ENCODE measurements at regions not wholly inside any gene's neighbourhood (a gene's known extent, or its start where the extent isn't known, plus 50 kb on each side); places are given as distances from the start of the nearest gene placed in this dataset.

- no peak overlapping the region for H3K27ac ChIP-seq
- TF ChIP-seq CTCF (conservative IDR thresholded peaks at IDR 0.05) (no peak), ZFX (IDR thresholded peaks at IDR 0.05) (no peak)
Measured at GRCh38 chr9:15047028-15047551, 136.9 kb upstream of the FREM1 start.

DNA sequence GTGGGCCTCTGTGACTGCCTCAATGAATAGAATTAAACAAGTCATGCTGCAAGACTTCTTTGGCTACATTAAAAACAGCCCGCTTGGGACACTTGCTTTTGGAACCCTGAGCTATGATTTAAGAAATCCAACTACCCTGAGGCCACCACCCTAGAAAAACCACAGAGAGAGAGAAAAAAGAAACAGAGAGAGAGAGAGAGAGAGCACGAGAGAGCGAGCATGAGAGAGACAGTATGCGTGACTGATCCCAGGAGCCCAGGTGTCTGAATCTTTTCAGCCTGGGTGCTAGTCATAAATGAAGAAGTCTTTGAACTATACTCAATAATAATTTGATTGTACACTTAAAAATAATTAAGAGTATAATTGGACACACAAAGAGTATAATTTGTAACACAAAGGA, 123.1 kb upstream of the FREM1 start:
- H3K27ac ChIP-seq: no peak overlapping the region
- no peak for TF ChIP-seq CTCF (conservative IDR thresholded peaks at IDR 0.05)
- TF ChIP-seq ZFX (IDR thresholded peaks at IDR 0.05): no peak

DNA sequence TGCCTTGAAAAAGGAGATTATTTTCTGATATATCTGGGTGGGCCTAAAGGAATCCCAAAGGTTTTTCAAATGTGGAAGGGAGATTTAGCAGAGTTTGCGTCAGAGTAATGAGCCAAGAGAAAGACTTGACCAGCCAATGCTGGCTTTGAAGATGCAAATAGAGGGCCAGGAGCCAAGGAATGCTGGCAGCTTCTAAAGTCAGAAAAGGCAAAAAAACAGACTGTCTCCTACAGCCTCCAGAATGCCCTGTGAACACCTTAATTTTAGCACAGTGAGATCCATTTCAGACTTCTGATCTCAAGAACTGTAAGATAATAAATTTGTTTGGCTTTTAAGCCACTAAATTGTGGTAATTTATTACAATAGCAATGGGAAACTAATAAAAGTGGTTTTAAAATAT, 122.6 kb upstream of the FREM1 start:
- TF ChIP-seq CTCF (conservative IDR thresholded peaks at IDR 0.05) (no peak), ZFX (IDR thresholded peaks at IDR 0.05) (no peak)
- H3K27ac ChIP-seq: no peak overlapping the region

- H3K27ac ChIP-seq: no peak overlapping the region
- TF ChIP-seq CTCF (conservative IDR thresholded peaks at IDR 0.05) (no peak), ZFX (IDR thresholded peaks at IDR 0.05) (no peak)
Measured at GRCh38 chr9:15021146-15021545, 110.9 kb upstream of the FREM1 start.

GRCh38 chr9:15018096-15018637, 107.9 kb upstream of the FREM1 start:
- no peak for TF ChIP-seq CTCF (conservative IDR thresholded peaks at IDR 0.05)
- no peak for TF ChIP-seq ZFX (IDR thresholded peaks at IDR 0.05)
- no peak overlapping the region for H3K27ac ChIP-seq

- TF ChIP-seq CTCF (conservative IDR thresholded peaks at IDR 0.05) (no peak), ZFX (IDR thresholded peaks at IDR 0.05) (no peak)
- H3K27ac ChIP-seq: no peak overlapping the region
Measured at GRCh38 chr9:15010581-15010980, 100.4 kb upstream of the FREM1 start.

DNA sequence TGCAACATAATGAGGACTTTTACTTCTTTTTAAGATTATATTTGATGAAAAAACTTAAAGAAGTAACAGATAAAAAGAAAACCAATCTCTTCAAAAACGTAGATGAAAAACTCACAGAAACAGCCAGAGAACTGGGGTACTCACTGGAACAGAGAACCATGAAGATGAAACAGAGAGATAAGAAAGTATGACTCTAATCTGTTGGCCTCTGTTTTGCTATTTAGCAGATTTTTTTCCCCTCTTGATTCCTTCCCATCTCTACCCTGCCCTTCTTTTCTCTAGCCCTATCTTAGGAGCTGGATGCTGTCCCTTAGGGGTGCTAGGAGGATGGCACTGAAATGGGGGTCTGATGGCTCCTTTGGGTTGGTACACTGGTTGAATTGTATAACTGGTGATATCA, 97.5 kb upstream of the FREM1 start:
- TF ChIP-seq CTCF (conservative IDR thresholded peaks at IDR 0.05) (no peak), ZFX (IDR thresholded peaks at IDR 0.05) (no peak)
- no peak overlapping the region for H3K27ac ChIP-seq
